Nephron (organoid): ENCODE measurements at regions not wholly inside any gene's neighbourhood (a gene's known extent, or its start where the extent isn't known, plus 50 kb on each side); places are given as distances from the start of the nearest gene placed in this dataset.

ENCODE experiments used
- H3K27ac Mint-ChIP-seq, 3 experiments: 2 replicates each; pipeline ENCODE4 v1.8.0; 2020; ENCODE audit warnings: mixed read lengths in 3 of 3, mild to moderate bottlenecking in 2 of 3, moderate library complexity in 1 of 3
- H3K27me3 Mint-ChIP-seq: 2 replicates; pipeline ENCODE4 v1.8.0; 2021; ENCODE audit warnings: low read depth, mild to moderate bottlenecking, moderate library complexity, mixed read lengths
- H3K36me3 Mint-ChIP-seq: 2 replicates; pipeline ENCODE4 v1.8.0; 2020; ENCODE audit warnings: low read depth, mixed read lengths
- H3K4me1 Mint-ChIP-seq: 2 replicates; pipeline ENCODE4 v1.8.0; 2020; ENCODE audit warnings: mixed read lengths
- H3K4me3 Mint-ChIP-seq, 3 experiments: 2 replicates each; pipeline ENCODE4 v1.8.0; 2020; ENCODE audit warnings: mild to moderate bottlenecking in 3 of 3, mixed read lengths in 3 of 3, moderate library complexity in 2 of 3
- H3K9me3 Mint-ChIP-seq: 2 replicates; pipeline ENCODE4 v1.8.0; 2020; ENCODE audit warnings: mixed read lengths
- CTCF ChIP-seq, 3 experiments: fragments of 200-600 bp; sonication (generic); IDR thresholded peaks; one replicate each; pipeline ENCODE4 v1.5.0; 2021; ENCODE audit warnings: antibody characterized with exemption in 3 of 3; ENCODE audit not compliant: unreplicated experiment in 3 of 3

- Mint-ChIP-seq H3K9me3 (peaks cover 8% of the 10 kb centered on the region), H3K27ac (peak overlapping the region in 1 of 3 experiments; percentile 17), H3K4me1 (no peaks in the 10 kb centered on the region), H3K4me3 (no peak overlapping the region), H3K27me3 (no peaks in the 10 kb centered on the region), H3K36me3 (no peaks in the 10 kb centered on the region)
- TF ChIP-seq CTCF (IDR thresholded peaks at IDR 0.05; ENCODE audit: unreplicated experiment in 3 of 3), result no peak
Observed at GRCh38 chr10:44240584-44241205, 144.2 kb downstream of the CXCL12 start.

GRCh38 chr10:44238212-44238611, 146.7 kb downstream of the CXCL12 start:
- Mint-ChIP-seq H3K27me3 (no peaks in the 10 kb centered on the region), H3K9me3 (peaks cover 5% of the 10 kb centered on the region), H3K27ac (no peak overlapping the region), H3K36me3 (no peaks in the 10 kb centered on the region), H3K4me3 (no peak overlapping the region), H3K4me1 (peaks cover 10% of the 10 kb centered on the region)
- TF ChIP-seq CTCF (IDR thresholded peaks at IDR 0.05; ENCODE audit: unreplicated experiment in 3 of 3), result no peak

GRCh38 chr10:44237364-44238049, 147.4 kb downstream of the CXCL12 start:
- Mint-ChIP-seq H3K4me1 (peaks cover 15% of the 10 kb centered on the region), H3K36me3 (peaks cover 5% of the 10 kb centered on the region), H3K27ac (no peak overlapping the region), H3K27me3 (no peaks in the 10 kb centered on the region), H3K4me3 (no peak overlapping the region), H3K9me3 (peaks cover 6% of the 10 kb centered on the region)
- no peak for TF ChIP-seq CTCF (IDR thresholded peaks at IDR 0.05; ENCODE audit: unreplicated experiment in 3 of 3)

GRCh38 chr10:44235363-44235762, 149.5 kb downstream of the CXCL12 start:
- Mint-ChIP-seq H3K9me3 (peaks cover 22% of the 10 kb centered on the region), H3K27me3 (no peaks in the 10 kb centered on the region), H3K27ac (no peak overlapping the region), H3K36me3 (peaks cover 10% of the 10 kb centered on the region), H3K4me1 (peaks cover 15% of the 10 kb centered on the region), H3K4me3 (no peak overlapping the region)
- TF ChIP-seq CTCF (IDR thresholded peaks at IDR 0.05; ENCODE audit: unreplicated experiment in 3 of 3), result no peak

GRCh38 chr10:44234483-44234875, 150.4 kb downstream of the CXCL12 start:
- Mint-ChIP-seq H3K4me1 (peaks cover 15% of the 10 kb centered on the region), H3K4me3 (peak overlapping the region in 2 of 3 experiments; percentile 17 to 34), H3K9me3 (peaks cover 29% of the 10 kb centered on the region), H3K36me3 (peaks cover 10% of the 10 kb centered on the region), H3K27me3 (no peaks in the 10 kb centered on the region), H3K27ac (peak overlapping the region; percentile 71 to 88 (median 79))
- TF ChIP-seq CTCF (IDR thresholded peaks at IDR 0.05; ENCODE audit: unreplicated experiment in 3 of 3), result no peak
